Testis (tissue), 2 donors: ENCODE measurements at regions not wholly inside any gene's neighbourhood (a gene's known extent, or its start where the extent isn't known, plus 50 kb on each side); places are given as distances from the start of the nearest gene placed in this dataset.
"Not testable (repeated sequence)": the region's sequence is repeated elsewhere in the genome, so short reads cannot be mapped to it uniquely, and the experiment has no call there.

Experiments
- CTCF ChIP-seq, 3 experiments: fragments of 450-650 bp in 2 of 3; fragments of 200-600 bp in 1 of 3; sonication (generic) in 1 of 3; IDR thresholded peaks; one replicate each; pipeline ENCODE4 v1.5.1; 2016 to 2019; ENCODE audit warnings: antibody characterized with exemption in 3 of 3, mild to moderate bottlenecking in 2 of 3, moderate library complexity in 1 of 3
- POLR2A ChIP-seq: fragments of 450-650 bp; IDR thresholded peaks from one replicate; pipeline ENCODE4 v1.6.1; 2017; ENCODE audit warnings: antibody characterized with exemption, mild to moderate bottlenecking, moderate library complexity

- not testable (repeated sequence) for TF ChIP-seq CTCF (IDR thresholded peaks at IDR 0.05); POLR2A
Measured at GRCh38 chr7:149975608-149976007, 101.8 kb downstream of the ATP6V0E2 start.
